Stimulated activated CD4-positive, alpha-beta T cell treated with anti-CD3 and anti-CD28 coated beads, Interleukin-2, amount 100 ng/mL, for 24 hours (primary cell): ENCODE measurements at regions not wholly inside any gene's neighbourhood (a gene's known extent, or its start where the extent isn't known, plus 50 kb on each side); places are given as distances from the start of the nearest gene placed in this dataset.

Experiments
- DNase-seq, 2 donors: peaks; one replicate each; pipeline ENCODE4 v3.0.0-alpha.2; 2020

DNA sequence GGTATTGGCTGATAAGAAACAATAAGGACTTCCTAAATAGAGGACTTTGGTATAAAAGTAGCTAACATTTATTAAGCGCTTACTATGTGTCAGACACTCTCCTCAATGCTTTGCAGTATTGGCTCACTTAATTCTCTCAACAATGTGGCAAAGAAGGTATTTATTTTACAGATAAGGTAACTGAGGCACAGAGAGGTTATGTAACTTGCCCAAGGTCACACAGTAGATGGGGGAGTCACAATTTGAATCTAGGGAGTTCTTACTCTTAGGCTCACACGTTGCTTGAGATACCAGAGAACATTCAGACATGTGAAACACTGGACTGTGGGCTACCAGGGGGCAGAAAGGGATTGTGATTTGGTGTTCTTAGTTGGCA, 60.8 kb upstream of the GPR158 start:
- DNase-seq = no peak

- DNase-seq = no peak
These were observed 57.0 kb upstream of the GPR158 start for GRCh38 chr10:25117757-25118156.

GRCh38 chr10:25120188-25120587, 54.6 kb upstream of the GPR158 start:
- no peak for DNase-seq
